Upper lobe of left lung (tissue), 6 donors: ENCODE measurements at regions not wholly inside any gene's neighbourhood (a gene's known extent, or its start where the extent isn't known, plus 50 kb on each side); places are given as distances from the start of the nearest gene placed in this dataset.

Experiments used
- ATAC-seq, 2 donors: fragments of 200-7000 bp; cut with Tn5 transposase; one replicate each; pipeline ENCODE4 v1.9.1; 2022; ENCODE audit warnings: mild to moderate bottlenecking in 2 of 2, moderate library complexity in 2 of 2; ENCODE audit not compliant: low FRiP score in 2 of 2
- DNase-seq, 2 donors: peaks; one replicate each; pipeline ENCODE4 v3.0.0-alpha.2; 2019 to 2020
- H3K27ac ChIP-seq, 4 donors: fragments of 200-600 bp; sonication (generic); one replicate each; pipeline ENCODE4 v1.5.1; 2016 to 2019
- H3K27me3 ChIP-seq, 4 donors: fragments of 200-600 bp; sonication (generic); one replicate each; pipeline ENCODE4 v1.5.1; 2017 to 2019
- H3K36me3 ChIP-seq, 4 donors: fragments of 200-600 bp; sonication (generic); one replicate each; pipeline ENCODE4 v1.5.1; 2016 to 2019
- H3K4me1 ChIP-seq, 4 donors: fragments of 200-600 bp; sonication (generic); one replicate each; pipeline ENCODE4 v1.5.1; 2018 to 2019
- H3K4me3 ChIP-seq, 4 donors: fragments of 200-600 bp; sonication (generic); one replicate each; pipeline ENCODE4 v1.5.1; 2017 to 2019; ENCODE audit warnings: mild to moderate bottlenecking in 2 of 4, moderate library complexity in 1 of 4
- H3K9me3 ChIP-seq, 4 donors: fragments of 200-600 bp; sonication (generic); one replicate each; pipeline ENCODE4 v1.5.1; 2018 to 2019
- CTCF ChIP-seq, 6 experiments: fragments of 450-650 bp in 4 of 6; fragments of 200-600 bp in 2 of 6; sonication (generic) in 2 of 6; IDR thresholded peaks; one replicate each; pipeline ENCODE4 v1.5.1; 2016 to 2019; ENCODE audit warnings: antibody characterized with exemption in 6 of 6
- EP300 ChIP-seq, 4 donors: sonication (generic); formaldehyde crosslinking; IDR thresholded peaks; one replicate each; pipeline ENCODE4 v1.5.1; 2017; ENCODE audit warnings: antibody characterized with exemption in 4 of 4, control low read depth in 2 of 4
- POLR2A ChIP-seq, 4 donors: fragments of 450-650 bp; IDR thresholded peaks; one replicate each; pipeline ENCODE4 v1.5.1; 2016 to 2017; ENCODE audit warnings: antibody characterized with exemption in 4 of 4, mild to moderate bottlenecking in 2 of 4
- POLR2AphosphoS5 ChIP-seq, 2 donors: sonication (generic); formaldehyde crosslinking; IDR thresholded peaks; one replicate each; pipeline ENCODE4 v1.5.1; 2017; ENCODE audit warnings: antibody characterized with exemption in 2 of 2
- WGBS, 2 donors: methylation state at CpG; one replicate each; pipeline ENCODE4 v1.1.5; 2017 to 2018; 5-methylcytosine and 5-hydroxymethylcytosine counted together
- donor health status: DM: no; HTN: no; CAD: no; lungs with moderate emphysema.
- donor health status: DM: no; HTN: yes; CAD: no; lungs with severe emphysema.

- ATAC-seq (no peak), DNase-seq (no peak)
- Histone ChIP-seq H3K4me1 (no peaks in the 10 kb centered on the region), H3K4me3 (no peak overlapping the region), H3K27ac (no peak overlapping the region), H3K27me3 (no peaks in the 10 kb centered on the region), H3K36me3 (no peaks in the 10 kb centered on the region), H3K9me3 (no peaks in the 10 kb centered on the region)
- TF ChIP-seq CTCF (IDR thresholded peaks at IDR 0.05) = no peak
- no peak for TF ChIP-seq POLR2AphosphoS5 (IDR thresholded peaks at IDR 0.05)
- TF ChIP-seq POLR2A (IDR thresholded peaks at IDR 0.05) = no peak
- TF ChIP-seq EP300 (IDR thresholded peaks at IDR 0.05) = no peak
Observed at GRCh38 chr2:21676676-21677075, 552.9 kb downstream of the TDRD15 start.

GRCh38 chr2:21683838-21684237 lies 560.1 kb downstream of the TDRD15 start:
- Histone ChIP-seq H3K27me3 (no peaks in the 10 kb centered on the region), H3K4me3 (no peak overlapping the region), H3K27ac (no peak overlapping the region), H3K9me3 (no peaks in the 10 kb centered on the region), H3K4me1 (no peaks in the 10 kb centered on the region), H3K36me3 (no peaks in the 10 kb centered on the region)
- ATAC-seq (no peak), DNase-seq (no peak)
- TF ChIP-seq CTCF (IDR thresholded peaks at IDR 0.05) = no peak
- no peak for TF ChIP-seq POLR2A (IDR thresholded peaks at IDR 0.05)
- TF ChIP-seq EP300 (IDR thresholded peaks at IDR 0.05) = no peak
- TF ChIP-seq POLR2AphosphoS5 (IDR thresholded peaks at IDR 0.05) = no peak
- WGBS, 2 donors = 84 to 87% methylated on average over 2 of the region's 2 CpGs

GRCh38 chr2:21687589-21687988 lies 563.8 kb downstream of the TDRD15 start:
- no peaks in the 10 kb centered on the region for H3K36me3 ChIP-seq
- no peak for DNase-seq
- WGBS, 2 donors = 95 to 98% methylated on average over 2 of the region's 2 CpGs
- no peak for ATAC-seq
- H3K4me1 ChIP-seq = no peaks in the 10 kb centered on the region
- no peak overlapping the region for H3K4me3 ChIP-seq
- no peaks in the 10 kb centered on the region for H3K9me3 ChIP-seq
- TF ChIP-seq POLR2A (IDR thresholded peaks at IDR 0.05) (no peak), POLR2AphosphoS5 (IDR thresholded peaks at IDR 0.05) (no peak), EP300 (IDR thresholded peaks at IDR 0.05) (no peak), CTCF (IDR thresholded peaks at IDR 0.05) (no peak)
- no peak overlapping the region for H3K27ac ChIP-seq
- no peaks in the 10 kb centered on the region for H3K27me3 ChIP-seq

GRCh38 chr2:21690005-21690404 lies 566.2 kb downstream of the TDRD15 start:
- H3K9me3 ChIP-seq = no peaks in the 10 kb centered on the region
- DNase-seq (no peak), ATAC-seq (no peak)
- no peak overlapping the region for H3K27ac ChIP-seq
- no peak overlapping the region for H3K4me3 ChIP-seq
- H3K36me3 ChIP-seq = no peaks in the 10 kb centered on the region
- no peaks in the 10 kb centered on the region for H3K27me3 ChIP-seq
- TF ChIP-seq POLR2A (IDR thresholded peaks at IDR 0.05) (no peak), POLR2AphosphoS5 (IDR thresholded peaks at IDR 0.05) (no peak), EP300 (IDR thresholded peaks at IDR 0.05) (no peak), CTCF (IDR thresholded peaks at IDR 0.05) (no peak)
- H3K4me1 ChIP-seq = no peaks in the 10 kb centered on the region

- H3K4me3 ChIP-seq = no peak overlapping the region
- no peak overlapping the region for H3K27ac ChIP-seq
- no peaks in the 10 kb centered on the region for H3K27me3 ChIP-seq
- no peaks in the 10 kb centered on the region for H3K9me3 ChIP-seq
- ATAC-seq = no peak
- no peak for DNase-seq
- no peaks in the 10 kb centered on the region for H3K36me3 ChIP-seq
- TF ChIP-seq CTCF (IDR thresholded peaks at IDR 0.05) = no peak
- no peak for TF ChIP-seq EP300 (IDR thresholded peaks at IDR 0.05)
- TF ChIP-seq POLR2A (IDR thresholded peaks at IDR 0.05) = no peak
- no peak for TF ChIP-seq POLR2AphosphoS5 (IDR thresholded peaks at IDR 0.05)
- H3K4me1 ChIP-seq = no peaks in the 10 kb centered on the region
Observed at GRCh38 chr2:21693081-21693480, 569.3 kb downstream of the TDRD15 start.
